DOHH2 (cell line): ENCODE measurements at regions not wholly inside any gene's neighbourhood (a gene's known extent, or its start where the extent isn't known, plus 50 kb on each side); places are given as distances from the start of the nearest gene placed in this dataset.

Source experiments
- EZH2phosphoT487 ChIP-seq: fragments of 200-600 bp; sonication (generic); IDR thresholded peaks from 2 replicates; pipeline ENCODE4 v1.6.1; 2017; ENCODE audit warnings: borderline replicate concordance, mild to moderate bottlenecking, antibody characterized with exemption, low read length, moderate library complexity, mixed read lengths
- TF ChIP-seq, protein P1 (sequence below): fragments of 200-600 bp; sonication (generic); IDR thresholded peaks from one replicate; pipeline ENCODE4 v1.5.1; 2014; ENCODE audit warnings: antibody characterized with exemption, mild to moderate bottlenecking, low read depth, low read length; ENCODE audit not compliant: poor library complexity, severe bottlenecking

DNA sequence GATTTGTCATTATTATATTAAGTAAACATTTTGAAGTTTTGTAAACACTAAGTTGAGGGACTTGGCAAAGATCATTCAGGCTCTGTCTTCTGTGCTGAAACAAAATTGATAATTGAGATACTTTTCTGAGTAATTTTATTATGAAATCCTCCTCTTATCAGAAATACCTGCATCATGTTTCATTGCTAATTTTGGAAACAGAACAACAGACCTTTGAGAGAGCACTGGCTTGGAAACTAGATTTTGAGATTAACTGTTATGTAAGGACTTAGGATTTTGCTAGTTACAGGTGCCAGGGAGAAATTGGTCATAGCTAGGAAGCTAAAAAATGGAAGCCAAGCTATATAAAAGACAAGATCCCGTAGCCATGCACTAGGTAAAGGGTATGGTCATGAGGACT is 201.7 kb upstream of the DCN start:
- TF ChIP-seq, protein P1, sequence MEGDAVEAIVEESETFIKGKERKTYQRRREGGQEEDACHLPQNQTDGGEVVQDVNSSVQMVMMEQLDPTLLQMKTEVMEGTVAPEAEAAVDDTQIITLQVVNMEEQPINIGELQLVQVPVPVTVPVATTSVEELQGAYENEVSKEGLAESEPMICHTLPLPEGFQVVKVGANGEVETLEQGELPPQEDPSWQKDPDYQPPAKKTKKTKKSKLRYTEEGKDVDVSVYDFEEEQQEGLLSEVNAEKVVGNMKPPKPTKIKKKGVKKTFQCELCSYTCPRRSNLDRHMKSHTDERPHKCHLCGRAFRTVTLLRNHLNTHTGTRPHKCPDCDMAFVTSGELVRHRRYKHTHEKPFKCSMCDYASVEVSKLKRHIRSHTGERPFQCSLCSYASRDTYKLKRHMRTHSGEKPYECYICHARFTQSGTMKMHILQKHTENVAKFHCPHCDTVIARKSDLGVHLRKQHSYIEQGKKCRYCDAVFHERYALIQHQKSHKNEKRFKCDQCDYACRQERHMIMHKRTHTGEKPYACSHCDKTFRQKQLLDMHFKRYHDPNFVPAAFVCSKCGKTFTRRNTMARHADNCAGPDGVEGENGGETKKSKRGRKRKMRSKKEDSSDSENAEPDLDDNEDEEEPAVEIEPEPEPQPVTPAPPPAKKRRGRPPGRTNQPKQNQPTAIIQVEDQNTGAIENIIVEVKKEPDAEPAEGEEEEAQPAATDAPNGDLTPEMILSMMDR = no peak
- TF ChIP-seq EZH2phosphoT487 = no peak
